ENCODE measurements at regions not wholly inside any gene's neighbourhood (a gene's known extent, or its start where the extent isn't known, plus 50 kb on each side); places are given as distances from the start of the nearest gene placed in this dataset.

DNA sequence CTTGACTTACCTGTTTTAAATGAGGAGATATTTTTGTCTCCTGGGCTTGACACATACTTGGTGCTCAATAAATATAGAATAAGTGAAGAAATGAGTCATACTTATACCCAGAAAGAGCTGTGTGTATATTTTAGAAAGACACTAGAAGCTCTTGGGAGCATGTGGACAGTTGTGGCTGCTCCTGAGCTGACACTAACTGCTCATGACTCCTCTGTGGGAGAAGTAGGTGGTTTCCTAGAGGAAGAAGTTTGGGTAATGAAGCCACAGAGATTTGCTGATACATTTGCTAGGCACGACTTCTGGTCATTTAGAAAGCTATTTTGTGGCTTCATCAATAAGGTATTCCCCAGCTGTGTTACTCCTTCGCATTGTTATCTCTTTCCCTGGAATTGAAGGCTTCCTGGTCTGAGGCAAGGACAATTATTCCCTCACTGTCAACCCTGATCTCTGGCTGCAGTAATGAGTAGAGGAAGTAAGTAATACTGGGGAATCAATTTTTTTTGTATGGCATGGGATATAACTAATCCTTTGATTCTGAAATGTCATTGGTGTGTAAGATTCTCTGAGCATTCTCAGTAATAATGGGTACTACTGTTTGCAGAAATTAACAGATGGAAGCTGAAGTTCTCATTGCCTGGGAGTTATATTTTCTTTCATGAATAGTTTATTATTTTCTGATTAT lies 79.6 kb upstream of the DCBLD2 start (continued):
- TF ChIP-seq POU2F2 (IDR thresholded peaks at IDR 0.05; ENCODE audit: borderline replicate concordance, low read depth, low read length) (no peak; the same call in 2 of the 3 replicates), PAX5 (IDR thresholded peaks at IDR 0.05; ENCODE audit: borderline replicate concordance, low read depth, low read length) (0 out of 2 replicates have a peak, but pooled peaks have one; percentile 54), CBFB (IDR thresholded peaks at IDR 0.05; ENCODE audit: low read depth) (0 out of 2 replicates have a peak, but pooled peaks have one; percentile 49), DPF2 (IDR thresholded peaks at IDR 0.05) (peak; percentile 81), KAT2A (conservative IDR thresholded peaks at IDR 0.05; ENCODE audit: control insufficient read depth, low read depth, low read length) (no peak), RFX5 (IDR thresholded peaks at IDR 0.05; ENCODE audit: low read depth, low read length) (no peak), STAT1 (conservative IDR thresholded peaks at IDR 0.05) (no peak), TCF3 (IDR thresholded peaks at IDR 0.05; ENCODE audit: borderline replicate concordance, insufficient read depth, low read depth, low read length) (peak; percentile 54; the same call in 1 of the 2 replicates), MTA3 (IDR thresholded peaks at IDR 0.05; ENCODE audit: borderline replicate concordance, low read length) (peak; percentile 39; the same call in 1 of the 2 replicates), EP300 (IDR thresholded peaks at IDR 0.05; ENCODE audit: borderline replicate concordance in 1 of 2, control insufficient read depth in 1 of 2, low read depth in 2 of 2, low read length in 2 of 2) (peak; percentile 63 to 71; a peak in 3 of 4 replicates), ESRRA (IDR thresholded peaks at IDR 0.05; ENCODE audit: low read length) (no peak), SUPT20H (IDR thresholded peaks at IDR 0.05; ENCODE audit: borderline replicate concordance, control insufficient read depth, low read depth, low read length) (no peak)
- TF ChIP-seq, protein P1, sequence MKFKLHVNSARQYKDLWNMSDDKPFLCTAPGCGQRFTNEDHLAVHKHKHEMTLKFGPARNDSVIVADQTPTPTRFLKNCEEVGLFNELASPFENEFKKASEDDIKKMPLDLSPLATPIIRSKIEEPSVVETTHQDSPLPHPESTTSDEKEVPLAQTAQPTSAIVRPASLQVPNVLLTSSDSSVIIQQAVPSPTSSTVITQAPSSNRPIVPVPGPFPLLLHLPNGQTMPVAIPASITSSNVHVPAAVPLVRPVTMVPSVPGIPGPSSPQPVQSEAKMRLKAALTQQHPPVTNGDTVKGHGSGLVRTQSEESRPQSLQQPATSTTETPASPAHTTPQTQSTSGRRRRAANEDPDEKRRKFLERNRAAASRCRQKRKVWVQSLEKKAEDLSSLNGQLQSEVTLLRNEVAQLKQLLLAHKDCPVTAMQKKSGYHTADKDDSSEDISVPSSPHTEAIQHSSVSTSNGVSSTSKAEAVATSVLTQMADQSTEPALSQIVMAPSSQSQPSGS (IDR thresholded peaks at IDR 0.05; ENCODE audit: low read length): peak; percentile 83
- TF ChIP-seq, protein P2, sequence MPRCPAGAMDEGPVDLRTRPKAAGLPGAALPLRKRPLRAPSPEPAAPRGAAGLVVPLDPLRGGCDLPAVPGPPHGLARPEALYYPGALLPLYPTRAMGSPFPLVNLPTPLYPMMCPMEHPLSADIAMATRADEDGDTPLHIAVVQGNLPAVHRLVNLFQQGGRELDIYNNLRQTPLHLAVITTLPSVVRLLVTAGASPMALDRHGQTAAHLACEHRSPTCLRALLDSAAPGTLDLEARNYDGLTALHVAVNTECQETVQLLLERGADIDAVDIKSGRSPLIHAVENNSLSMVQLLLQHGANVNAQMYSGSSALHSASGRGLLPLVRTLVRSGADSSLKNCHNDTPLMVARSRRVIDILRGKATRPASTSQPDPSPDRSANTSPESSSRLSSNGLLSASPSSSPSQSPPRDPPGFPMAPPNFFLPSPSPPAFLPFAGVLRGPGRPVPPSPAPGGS (IDR thresholded peaks at IDR 0.05; ENCODE audit: borderline replicate concordance, insufficient read depth, low read depth, low read length, poor library complexity, severe bottlenecking): peak; percentile 36
- TF ChIP-seq, protein P3, sequence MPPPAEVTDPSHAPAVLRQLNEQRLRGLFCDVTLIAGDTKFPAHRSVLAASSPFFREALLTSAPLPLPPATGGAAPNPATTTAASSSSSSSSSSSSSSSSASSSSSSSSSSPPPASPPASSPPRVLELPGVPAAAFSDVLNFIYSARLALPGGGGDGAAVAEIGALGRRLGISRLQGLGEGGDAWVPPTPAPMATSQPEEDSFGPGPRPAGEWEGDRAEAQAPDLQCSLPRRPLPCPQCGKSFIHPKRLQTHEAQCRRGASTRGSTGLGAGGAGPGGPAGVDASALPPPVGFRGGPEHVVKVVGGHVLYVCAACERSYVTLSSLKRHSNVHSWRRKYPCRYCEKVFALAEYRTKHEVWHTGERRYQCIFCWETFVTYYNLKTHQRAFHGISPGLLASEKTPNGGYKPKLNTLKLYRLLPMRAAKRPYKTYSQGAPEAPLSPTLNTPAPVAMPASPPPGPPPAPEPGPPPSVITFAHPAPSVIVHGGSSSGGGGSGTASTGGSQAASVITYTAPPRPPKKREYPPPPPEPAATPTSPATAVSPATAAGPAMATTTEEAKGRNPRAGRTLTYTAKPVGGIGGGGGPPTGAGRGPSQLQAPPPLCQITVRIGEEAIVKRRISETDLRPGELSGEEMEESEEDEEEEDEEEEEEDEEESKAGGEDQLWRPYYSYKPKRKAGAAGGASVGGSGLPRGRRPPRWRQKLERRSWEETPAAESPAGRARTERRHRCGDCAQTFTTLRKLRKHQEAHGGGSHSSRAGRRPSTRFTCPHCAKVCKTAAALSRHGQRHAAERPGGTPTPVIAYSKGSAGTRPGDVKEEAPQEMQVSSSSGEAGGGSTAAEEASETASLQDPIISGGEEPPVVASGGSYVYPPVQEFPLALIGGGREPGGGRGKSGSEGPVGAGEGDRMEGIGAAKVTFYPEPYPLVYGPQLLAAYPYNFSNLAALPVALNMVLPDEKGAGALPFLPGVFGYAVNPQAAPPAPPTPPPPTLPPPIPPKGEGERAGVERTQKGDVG (CRISPR knock-in tag; IDR thresholded peaks at IDR 0.05): no peak
- TF ChIP-seq, protein P4, sequence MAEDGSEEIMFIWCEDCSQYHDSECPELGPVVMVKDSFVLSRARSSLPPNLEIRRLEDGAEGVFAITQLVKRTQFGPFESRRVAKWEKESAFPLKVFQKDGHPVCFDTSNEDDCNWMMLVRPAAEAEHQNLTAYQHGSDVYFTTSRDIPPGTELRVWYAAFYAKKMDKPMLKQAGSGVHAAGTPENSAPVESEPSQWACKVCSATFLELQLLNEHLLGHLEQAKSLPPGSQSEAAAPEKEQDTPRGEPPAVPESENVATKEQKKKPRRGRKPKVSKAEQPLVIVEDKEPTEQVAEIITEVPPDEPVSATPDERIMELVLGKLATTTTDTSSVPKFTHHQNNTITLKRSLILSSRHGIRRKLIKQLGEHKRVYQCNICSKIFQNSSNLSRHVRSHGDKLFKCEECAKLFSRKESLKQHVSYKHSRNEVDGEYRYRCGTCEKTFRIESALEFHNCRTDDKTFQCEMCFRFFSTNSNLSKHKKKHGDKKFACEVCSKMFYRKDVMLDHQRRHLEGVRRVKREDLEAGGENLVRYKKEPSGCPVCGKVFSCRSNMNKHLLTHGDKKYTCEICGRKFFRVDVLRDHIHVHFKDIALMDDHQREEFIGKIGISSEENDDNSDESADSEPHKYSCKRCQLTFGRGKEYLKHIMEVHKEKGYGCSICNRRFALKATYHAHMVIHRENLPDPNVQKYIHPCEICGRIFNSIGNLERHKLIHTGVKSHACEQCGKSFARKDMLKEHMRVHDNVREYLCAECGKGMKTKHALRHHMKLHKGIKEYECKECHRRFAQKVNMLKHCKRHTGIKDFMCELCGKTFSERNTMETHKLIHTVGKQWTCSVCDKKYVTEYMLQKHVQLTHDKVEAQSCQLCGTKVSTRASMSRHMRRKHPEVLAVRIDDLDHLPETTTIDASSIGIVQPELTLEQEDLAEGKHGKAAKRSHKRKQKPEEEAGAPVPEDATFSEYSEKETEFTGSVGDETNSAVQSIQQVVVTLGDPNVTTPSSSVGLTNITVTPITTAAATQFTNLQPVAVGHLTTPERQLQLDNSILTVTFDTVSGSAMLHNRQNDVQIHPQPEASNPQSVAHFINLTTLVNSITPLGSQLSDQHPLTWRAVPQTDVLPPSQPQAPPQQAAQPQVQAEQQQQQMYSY (CRISPR knock-in tag; IDR thresholded peaks at IDR 0.05): no peak
- TF ChIP-seq, protein P5, sequence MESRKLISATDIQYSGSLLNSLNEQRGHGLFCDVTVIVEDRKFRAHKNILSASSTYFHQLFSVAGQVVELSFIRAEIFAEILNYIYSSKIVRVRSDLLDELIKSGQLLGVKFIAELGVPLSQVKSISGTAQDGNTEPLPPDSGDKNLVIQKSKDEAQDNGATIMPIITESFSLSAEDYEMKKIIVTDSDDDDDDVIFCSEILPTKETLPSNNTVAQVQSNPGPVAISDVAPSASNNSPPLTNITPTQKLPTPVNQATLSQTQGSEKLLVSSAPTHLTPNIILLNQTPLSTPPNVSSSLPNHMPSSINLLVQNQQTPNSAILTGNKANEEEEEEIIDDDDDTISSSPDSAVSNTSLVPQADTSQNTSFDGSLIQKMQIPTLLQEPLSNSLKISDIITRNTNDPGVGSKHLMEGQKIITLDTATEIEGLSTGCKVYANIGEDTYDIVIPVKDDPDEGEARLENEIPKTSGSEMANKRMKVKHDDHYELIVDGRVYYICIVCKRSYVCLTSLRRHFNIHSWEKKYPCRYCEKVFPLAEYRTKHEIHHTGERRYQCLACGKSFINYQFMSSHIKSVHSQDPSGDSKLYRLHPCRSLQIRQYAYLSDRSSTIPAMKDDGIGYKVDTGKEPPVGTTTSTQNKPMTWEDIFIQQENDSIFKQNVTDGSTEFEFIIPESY (IDR thresholded peaks at IDR 0.05): no peak
